ENCODE measurements at regions not wholly inside any gene's neighbourhood (a gene's known extent, or its start where the extent isn't known, plus 50 kb on each side); places are given as distances from the start of the nearest gene placed in this dataset.

DNA sequence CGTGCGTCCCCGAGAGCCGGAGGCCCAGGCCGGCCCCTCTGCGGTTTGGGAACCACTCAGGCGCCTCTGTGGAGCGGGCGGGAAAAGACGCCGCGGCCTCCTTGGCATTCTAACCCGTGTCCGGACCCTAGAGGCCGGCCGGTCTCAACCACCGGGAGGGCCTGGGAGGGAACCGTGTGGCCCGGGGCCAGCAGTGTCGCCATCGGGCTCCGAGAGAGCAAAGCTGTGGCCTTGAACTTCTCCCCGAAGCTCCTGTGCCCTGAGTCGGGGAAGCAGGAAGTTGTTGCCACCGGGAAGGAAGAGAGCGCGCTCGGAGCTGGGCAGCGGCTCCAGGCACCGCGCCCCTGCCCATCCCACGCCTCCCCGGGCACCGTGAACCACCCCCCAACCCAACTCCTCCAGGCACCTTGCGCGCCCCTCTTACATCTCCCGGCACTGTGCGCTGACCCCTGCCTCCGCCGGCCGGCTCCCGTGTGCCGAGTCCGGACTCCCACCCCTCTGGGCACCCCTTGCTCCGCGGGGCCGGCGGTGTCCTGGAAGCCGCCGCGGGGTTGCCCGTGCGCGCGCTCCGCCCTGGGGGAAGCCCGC lies 80.0 kb upstream of the PPARA start:
- TF ChIP-seq, protein P1, sequence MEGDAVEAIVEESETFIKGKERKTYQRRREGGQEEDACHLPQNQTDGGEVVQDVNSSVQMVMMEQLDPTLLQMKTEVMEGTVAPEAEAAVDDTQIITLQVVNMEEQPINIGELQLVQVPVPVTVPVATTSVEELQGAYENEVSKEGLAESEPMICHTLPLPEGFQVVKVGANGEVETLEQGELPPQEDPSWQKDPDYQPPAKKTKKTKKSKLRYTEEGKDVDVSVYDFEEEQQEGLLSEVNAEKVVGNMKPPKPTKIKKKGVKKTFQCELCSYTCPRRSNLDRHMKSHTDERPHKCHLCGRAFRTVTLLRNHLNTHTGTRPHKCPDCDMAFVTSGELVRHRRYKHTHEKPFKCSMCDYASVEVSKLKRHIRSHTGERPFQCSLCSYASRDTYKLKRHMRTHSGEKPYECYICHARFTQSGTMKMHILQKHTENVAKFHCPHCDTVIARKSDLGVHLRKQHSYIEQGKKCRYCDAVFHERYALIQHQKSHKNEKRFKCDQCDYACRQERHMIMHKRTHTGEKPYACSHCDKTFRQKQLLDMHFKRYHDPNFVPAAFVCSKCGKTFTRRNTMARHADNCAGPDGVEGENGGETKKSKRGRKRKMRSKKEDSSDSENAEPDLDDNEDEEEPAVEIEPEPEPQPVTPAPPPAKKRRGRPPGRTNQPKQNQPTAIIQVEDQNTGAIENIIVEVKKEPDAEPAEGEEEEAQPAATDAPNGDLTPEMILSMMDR (IDR thresholded peaks at IDR 0.05; ENCODE audit: low read depth, low read length), result no peak
- DNase-seq (ENCODE audit: extremely low read depth, low read depth), result no peak

GRCh38 chr22:46070803-46071450 lies 79.4 kb upstream of the PPARA start:
- DNase-seq (ENCODE audit: extremely low read depth, low read depth), result no peak
- TF ChIP-seq, protein P1 (IDR thresholded peaks at IDR 0.05; ENCODE audit: low read depth, low read length), result no peak

DNA sequence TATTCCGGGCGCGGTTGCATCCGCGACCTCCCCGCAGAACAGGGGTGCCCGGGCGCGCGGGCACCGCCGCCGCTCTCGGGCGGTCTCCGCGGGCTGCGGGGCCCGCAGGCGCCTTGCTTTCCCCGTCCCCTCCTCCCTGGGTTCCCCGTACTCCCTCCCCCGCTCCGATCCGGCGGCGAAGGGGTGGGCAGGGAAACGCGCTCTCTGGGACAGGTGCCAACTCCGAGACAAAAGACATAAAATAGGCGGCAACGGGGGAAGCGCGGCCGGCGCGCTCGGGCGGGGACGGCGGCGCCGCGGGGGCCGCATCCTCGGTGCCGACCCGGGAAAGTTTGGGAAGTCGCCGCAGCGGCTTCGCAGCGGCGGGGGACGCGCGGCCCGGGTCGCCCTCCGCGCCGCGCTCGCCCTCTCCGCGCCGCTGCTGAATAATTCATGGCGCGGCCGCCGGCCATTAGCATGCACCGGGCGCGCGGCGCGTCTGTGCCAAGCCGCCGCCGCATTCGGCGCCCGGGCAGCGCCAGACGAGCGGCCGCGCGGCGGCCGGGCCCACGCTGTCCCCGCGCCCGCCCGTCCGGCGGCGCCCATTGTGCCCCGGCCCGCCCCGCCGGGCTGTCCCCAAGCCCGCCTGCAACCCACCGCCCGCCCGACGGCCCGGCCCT lies 78.7 kb upstream of the PPARA start:
- peak; percentile 96 for DNase-seq (ENCODE audit: extremely low read depth, low read depth)
- TF ChIP-seq, protein P1 (IDR thresholded peaks at IDR 0.05; ENCODE audit: low read depth, low read length), result no peak

DNA sequence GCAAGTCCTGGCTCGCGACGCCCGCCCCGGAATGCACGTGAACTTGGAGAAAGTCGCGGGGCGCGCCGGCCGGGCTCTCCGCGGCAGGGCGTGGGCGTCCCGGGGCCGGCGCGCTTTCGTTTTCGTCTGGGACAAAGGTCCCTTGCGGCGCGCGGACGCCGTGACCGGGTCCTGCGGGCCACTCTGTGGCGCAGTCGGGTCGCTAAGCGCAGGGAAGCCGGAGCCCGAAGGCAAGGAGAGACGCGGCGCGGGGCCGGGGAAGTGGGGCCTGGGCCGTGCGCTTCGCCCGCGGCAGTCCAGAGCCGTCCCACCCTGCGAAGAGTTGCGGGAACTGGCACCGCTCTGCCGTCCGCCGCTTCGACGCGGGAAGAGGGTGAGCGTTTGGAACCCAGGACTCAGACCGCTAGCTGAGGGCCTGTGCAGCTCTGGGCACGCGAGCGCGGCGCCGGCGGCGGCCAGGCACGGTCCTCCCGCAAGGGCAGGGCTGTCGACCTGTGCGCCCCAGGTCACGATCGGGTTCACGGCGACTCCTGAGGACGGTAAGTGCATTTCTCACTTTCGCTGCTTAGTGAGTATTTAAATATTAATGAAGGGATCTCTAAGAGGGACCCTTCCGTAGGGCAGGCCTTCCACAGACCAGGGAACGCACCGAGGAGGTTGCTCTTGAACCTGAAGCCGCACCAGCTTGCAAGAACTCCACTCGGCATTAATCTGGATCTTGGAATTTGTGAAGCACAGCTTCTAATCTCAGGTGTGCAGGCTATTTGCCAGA lies 78.0 kb upstream of the PPARA start:
- TF ChIP-seq, protein P1 (IDR thresholded peaks at IDR 0.05; ENCODE audit: low read depth, low read length), result no peak
- no peak for DNase-seq (ENCODE audit: extremely low read depth, low read depth)

- TF ChIP-seq, protein P1 (IDR thresholded peaks at IDR 0.05; ENCODE audit: low read depth, low read length), result no peak
- no peak for DNase-seq (ENCODE audit: extremely low read depth, low read depth)
These were observed 77.2 kb upstream of the PPARA start for GRCh38 chr22:46072981-46073682.

DNA sequence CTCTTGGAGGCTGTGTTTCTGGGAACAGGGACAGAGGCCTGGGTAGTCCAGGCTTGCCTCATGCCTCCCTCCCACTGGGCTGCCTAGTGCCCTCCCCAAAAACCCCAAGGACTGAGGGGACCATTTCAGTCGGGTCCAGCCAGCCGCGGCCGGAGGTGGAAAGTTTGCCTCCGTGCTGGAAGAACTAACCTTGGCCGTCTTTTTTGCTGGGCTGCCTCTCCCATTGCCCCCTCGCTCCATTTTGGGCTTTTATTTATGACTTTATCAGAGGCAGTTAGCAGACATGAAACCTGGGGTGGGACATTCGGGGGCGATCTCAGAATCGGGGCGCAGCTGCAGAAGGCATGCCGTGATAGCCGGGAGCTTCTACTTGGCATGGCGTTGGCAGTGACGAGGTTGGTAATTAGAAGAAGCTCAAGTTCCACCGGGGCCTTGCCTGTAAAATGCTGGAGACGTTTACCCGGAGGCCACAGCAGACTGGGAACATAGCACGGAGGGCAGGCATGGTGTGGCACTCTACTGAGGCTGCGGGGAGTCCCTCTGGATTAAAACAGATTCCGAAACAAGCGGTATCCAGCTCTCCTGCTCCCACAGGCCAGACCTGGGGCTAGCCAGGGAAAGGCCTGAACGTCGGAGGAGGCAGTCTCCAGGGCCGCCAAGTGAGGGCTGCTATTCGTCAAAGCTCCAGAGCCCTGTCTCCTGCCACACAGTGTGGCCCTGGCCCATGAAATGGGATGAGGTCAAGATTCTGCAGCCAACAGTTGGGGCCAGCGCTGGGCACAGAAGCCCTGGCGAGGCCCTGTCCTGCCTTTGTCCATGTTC lies 76.4 kb upstream of the PPARA start:
- TF ChIP-seq, protein P1 (IDR thresholded peaks at IDR 0.05; ENCODE audit: low read depth, low read length), result no peak
- no peak for DNase-seq (ENCODE audit: extremely low read depth, low read depth)
